MM.1S (cell line): ENCODE measurements at regions not wholly inside any gene's neighbourhood (a gene's known extent, or its start where the extent isn't known, plus 50 kb on each side); places are given as distances from the start of the nearest gene placed in this dataset.

Source experiments
- CTCF ChIP-seq: fragments of 300-600 bp; sonication (generic); IDR thresholded peaks from 2 replicates; pipeline ENCODE4 v1.5.1; 2016; ENCODE audit warnings: antibody characterized with exemption, low read length, mixed read lengths
- EZH2 ChIP-seq: fragments of 300-600 bp; sonication (generic); optimal IDR thresholded peaks from 2 replicates; pipeline ENCODE3; 2017; ENCODE audit warnings: low read depth, mild to moderate bottlenecking, antibody characterized with exemption, low read length, mixed read lengths
- EZH2phosphoT487 ChIP-seq: fragments of 300-600 bp; sonication (generic); IDR thresholded peaks from 2 replicates; pipeline ENCODE4 v1.6.1; 2018; ENCODE audit warnings: antibody characterized with exemption, low read length

DNA sequence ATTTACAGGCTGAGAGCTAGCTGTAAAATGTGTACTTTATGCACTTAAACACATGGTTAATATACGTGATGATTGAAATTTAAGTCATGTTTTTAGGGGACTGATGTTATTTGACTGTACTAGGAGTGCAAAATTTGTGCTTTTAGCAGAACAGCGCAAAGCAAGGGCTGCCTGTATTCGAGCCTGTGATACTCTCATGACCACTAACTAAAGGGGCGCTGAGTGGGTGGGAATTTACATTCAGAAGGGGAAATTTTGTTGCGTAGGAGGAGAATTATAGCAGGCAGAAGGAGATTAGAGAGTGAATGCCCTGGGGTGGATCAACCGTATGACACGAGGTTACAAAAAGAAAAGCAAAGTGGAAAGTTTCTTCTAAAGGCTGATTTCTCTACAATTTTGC lies 271.8 kb upstream of the HTR2A start:
- no peak for TF ChIP-seq CTCF
- TF ChIP-seq EZH2phosphoT487: no peak
- TF ChIP-seq EZH2: no peak
